ENCODE measurements at regions not wholly inside any gene's neighbourhood (a gene's known extent, or its start where the extent isn't known, plus 50 kb on each side); places are given as distances from the start of the nearest gene placed in this dataset.

DNA sequence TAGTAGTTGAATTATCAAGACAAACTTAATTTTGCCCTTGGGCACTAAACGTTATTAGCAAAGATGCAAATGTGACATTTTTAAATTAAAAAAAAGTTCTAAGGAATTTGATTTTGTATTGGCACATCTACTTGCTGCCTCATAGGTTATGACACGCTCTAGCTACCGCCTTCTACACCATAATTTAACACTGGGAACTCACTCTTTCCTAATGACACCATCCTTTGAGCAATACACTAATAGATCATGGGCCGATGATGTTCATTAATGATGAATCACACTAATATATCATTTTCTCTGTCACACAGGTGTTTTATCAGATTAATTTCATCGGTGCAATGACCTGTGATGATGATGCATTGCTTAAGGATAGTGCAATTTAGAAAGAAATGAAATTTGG, 528.8 kb upstream of the PCDH9 start (continued):
- TF ChIP-seq RNF2 (IDR thresholded peaks at IDR 0.05; ENCODE audit: borderline replicate concordance, low read depth, low read length, missing control alignments, poor library complexity, severe bottlenecking) (no peak), TEAD4 (IDR thresholded peaks at IDR 0.05; ENCODE audit: low read depth, low read length) (no peak), TAF1 (IDR thresholded peaks at IDR 0.05; ENCODE audit: low read depth, low read length) (no peak), HDAC2 (IDR thresholded peaks at IDR 0.05; ENCODE audit: borderline replicate concordance in 1 of 2, low read depth in 2 of 2, low read length in 2 of 2) (no peak), TAF7 (optimal IDR thresholded peaks at IDR 0.05; ENCODE audit: borderline replicate concordance, low read depth, low read length) (no peak), GABPA (IDR thresholded peaks at IDR 0.05; ENCODE audit: borderline replicate concordance, insufficient read depth, low read length) (no peak), CREB1 (IDR thresholded peaks at IDR 0.05) (no peak), BACH1 (IDR thresholded peaks at IDR 0.05; ENCODE audit: low read length) (no peak)
- TF ChIP-seq, protein P1, sequence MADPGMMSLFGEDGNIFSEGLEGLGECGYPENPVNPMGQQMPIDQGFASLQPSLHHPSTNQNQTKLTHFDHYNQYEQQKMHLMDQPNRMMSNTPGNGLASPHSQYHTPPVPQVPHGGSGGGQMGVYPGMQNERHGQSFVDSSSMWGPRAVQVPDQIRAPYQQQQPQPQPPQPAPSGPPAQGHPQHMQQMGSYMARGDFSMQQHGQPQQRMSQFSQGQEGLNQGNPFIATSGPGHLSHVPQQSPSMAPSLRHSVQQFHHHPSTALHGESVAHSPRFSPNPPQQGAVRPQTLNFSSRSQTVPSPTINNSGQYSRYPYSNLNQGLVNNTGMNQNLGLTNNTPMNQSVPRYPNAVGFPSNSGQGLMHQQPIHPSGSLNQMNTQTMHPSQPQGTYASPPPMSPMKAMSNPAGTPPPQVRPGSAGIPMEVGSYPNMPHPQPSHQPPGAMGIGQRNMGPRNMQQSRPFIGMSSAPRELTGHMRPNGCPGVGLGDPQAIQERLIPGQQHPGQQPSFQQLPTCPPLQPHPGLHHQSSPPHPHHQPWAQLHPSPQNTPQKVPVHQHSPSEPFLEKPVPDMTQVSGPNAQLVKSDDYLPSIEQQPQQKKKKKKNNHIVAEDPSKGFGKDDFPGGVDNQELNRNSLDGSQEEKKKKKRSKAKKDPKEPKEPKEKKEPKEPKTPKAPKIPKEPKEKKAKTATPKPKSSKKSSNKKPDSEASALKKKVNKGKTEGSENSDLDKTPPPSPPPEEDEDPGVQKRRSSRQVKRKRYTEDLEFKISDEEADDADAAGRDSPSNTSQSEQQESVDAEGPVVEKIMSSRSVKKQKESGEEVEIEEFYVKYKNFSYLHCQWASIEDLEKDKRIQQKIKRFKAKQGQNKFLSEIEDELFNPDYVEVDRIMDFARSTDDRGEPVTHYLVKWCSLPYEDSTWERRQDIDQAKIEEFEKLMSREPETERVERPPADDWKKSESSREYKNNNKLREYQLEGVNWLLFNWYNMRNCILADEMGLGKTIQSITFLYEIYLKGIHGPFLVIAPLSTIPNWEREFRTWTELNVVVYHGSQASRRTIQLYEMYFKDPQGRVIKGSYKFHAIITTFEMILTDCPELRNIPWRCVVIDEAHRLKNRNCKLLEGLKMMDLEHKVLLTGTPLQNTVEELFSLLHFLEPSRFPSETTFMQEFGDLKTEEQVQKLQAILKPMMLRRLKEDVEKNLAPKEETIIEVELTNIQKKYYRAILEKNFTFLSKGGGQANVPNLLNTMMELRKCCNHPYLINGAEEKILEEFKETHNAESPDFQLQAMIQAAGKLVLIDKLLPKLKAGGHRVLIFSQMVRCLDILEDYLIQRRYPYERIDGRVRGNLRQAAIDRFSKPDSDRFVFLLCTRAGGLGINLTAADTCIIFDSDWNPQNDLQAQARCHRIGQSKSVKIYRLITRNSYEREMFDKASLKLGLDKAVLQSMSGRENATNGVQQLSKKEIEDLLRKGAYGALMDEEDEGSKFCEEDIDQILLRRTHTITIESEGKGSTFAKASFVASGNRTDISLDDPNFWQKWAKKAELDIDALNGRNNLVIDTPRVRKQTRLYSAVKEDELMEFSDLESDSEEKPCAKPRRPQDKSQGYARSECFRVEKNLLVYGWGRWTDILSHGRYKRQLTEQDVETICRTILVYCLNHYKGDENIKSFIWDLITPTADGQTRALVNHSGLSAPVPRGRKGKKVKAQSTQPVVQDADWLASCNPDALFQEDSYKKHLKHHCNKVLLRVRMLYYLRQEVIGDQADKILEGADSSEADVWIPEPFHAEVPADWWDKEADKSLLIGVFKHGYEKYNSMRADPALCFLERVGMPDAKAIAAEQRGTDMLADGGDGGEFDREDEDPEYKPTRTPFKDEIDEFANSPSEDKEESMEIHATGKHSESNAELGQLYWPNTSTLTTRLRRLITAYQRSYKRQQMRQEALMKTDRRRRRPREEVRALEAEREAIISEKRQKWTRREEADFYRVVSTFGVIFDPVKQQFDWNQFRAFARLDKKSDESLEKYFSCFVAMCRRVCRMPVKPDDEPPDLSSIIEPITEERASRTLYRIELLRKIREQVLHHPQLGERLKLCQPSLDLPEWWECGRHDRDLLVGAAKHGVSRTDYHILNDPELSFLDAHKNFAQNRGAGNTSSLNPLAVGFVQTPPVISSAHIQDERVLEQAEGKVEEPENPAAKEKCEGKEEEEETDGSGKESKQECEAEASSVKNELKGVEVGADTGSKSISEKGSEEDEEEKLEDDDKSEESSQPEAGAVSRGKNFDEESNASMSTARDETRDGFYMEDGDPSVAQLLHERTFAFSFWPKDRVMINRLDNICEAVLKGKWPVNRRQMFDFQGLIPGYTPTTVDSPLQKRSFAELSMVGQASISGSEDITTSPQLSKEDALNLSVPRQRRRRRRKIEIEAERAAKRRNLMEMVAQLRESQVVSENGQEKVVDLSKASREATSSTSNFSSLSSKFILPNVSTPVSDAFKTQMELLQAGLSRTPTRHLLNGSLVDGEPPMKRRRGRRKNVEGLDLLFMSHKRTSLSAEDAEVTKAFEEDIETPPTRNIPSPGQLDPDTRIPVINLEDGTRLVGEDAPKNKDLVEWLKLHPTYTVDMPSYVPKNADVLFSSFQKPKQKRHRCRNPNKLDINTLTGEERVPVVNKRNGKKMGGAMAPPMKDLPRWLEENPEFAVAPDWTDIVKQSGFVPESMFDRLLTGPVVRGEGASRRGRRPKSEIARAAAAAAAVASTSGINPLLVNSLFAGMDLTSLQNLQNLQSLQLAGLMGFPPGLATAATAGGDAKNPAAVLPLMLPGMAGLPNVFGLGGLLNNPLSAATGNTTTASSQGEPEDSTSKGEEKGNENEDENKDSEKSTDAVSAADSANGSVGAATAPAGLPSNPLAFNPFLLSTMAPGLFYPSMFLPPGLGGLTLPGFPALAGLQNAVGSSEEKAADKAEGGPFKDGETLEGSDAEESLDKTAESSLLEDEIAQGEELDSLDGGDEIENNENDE (IDR thresholded peaks at IDR 0.05; ENCODE audit: insufficient replicate concordance, low read length) = no peak

Data from H1 (cell line).